ENCODE measurements at regions not wholly inside any gene's neighbourhood (a gene's known extent, or its start where the extent isn't known, plus 50 kb on each side); places are given as distances from the start of the nearest gene placed in this dataset.

DNA sequence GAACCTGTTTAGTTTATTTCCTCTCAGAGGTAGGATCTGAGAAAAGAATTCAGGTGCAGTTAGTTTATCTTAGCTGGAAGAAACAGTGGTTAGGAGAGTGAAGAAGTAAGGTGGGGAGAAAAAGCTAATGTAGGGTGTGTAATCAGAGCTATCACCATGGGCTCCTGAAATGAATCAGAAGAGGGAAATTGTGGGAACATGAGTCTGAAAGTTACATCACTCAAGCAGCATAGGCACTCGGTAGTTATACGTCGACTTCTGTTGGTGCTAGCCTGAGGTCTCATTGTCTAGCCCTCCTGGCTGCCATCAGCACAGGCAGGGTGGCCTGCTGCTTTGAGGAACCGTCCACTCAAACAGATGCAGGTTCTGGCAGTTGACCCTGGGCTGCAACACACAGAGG lies 56.7 kb upstream of the NPR3 start:
- DNase-seq, result peak; percentile 8
